HFFc6 (cell line): ENCODE measurements at regions not wholly inside any gene's neighbourhood (a gene's known extent, or its start where the extent isn't known, plus 50 kb on each side); places are given as distances from the start of the nearest gene placed in this dataset.

Source experiments
- DNase-seq: peaks from one replicate; pipeline ENCODE4 v3.0.0-alpha.2; 2018
- H3K27ac Mint-ChIP-seq: 2 replicates; pipeline ENCODE4 v1.8.0; 2020; ENCODE audit warnings: mild to moderate bottlenecking, mixed read lengths
- H3K27me3 Mint-ChIP-seq: 2 replicates; pipeline ENCODE4 v1.8.0; 2021; ENCODE audit warnings: mild to moderate bottlenecking, moderate library complexity, mixed read lengths; ENCODE audit not compliant: insufficient read depth
- H3K36me3 Mint-ChIP-seq: 2 replicates; pipeline ENCODE4 v1.8.0; 2021; ENCODE audit warnings: low read depth, mixed read lengths
- H3K4me1 Mint-ChIP-seq: 2 replicates; pipeline ENCODE4 v1.8.0; 2020; ENCODE audit warnings: low read depth, mixed read lengths
- H3K4me3 Mint-ChIP-seq: 2 replicates; pipeline ENCODE4 v1.8.0; 2020; ENCODE audit warnings: mild to moderate bottlenecking, moderate library complexity, mixed read lengths
- H3K9me3 Mint-ChIP-seq: 2 replicates; pipeline ENCODE4 v1.8.0; 2020; ENCODE audit warnings: mild to moderate bottlenecking, mixed read lengths
- TF ChIP-seq, protein P1 (sequence below): fragments of 200-600 bp; sonication (generic); IDR thresholded peaks from 2 replicates; pipeline ENCODE4 v1.5.0; 2021; ENCODE audit warnings: antibody characterized with exemption, mild to moderate bottlenecking

DNA sequence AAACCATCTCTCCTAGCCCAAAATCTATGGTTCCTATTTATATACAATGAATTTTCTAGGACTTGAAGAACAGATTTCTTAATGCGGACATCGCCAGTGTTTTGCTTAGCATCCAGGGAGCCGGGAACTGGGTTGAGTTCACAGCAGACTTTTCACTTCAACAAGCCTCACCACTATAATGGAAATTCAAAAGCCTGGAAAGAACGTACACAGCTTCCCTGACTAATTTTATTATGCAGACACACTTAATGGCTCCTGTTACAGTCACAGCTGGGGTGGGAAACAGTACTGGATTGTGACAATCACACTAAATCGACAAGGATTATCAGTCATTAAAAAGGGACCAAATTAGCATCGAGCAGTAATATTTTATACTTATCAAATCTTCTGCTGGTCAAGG, 129.2 kb upstream of the BNIP2 start:
- Mint-ChIP-seq H3K4me3 (no peak overlapping the region), H3K27ac (no peak overlapping the region)

DNA sequence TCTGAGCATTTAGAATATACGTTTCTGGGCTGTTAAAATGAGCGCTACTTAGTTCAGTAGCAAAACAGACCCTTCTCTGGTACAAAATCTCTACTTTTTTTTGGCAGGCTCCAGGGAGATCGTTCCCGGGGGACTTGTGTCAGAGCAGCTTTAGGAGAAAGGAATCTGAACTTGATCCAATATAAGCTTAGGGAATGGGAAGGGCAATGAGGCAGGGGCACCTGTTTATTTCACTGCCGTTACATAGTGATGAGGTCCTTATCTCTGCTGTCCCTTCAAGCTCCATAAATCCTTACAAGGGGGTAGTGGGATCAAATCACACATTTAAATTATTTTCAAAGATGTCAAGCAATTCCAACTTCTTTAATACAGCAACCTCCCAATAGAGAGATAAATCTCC, 128.7 kb upstream of the BNIP2 start:
- DNase-seq: no peak
- H3K4me1 Mint-ChIP-seq: no peaks in the 10 kb centered on the region
- no peak overlapping the region for H3K4me3 Mint-ChIP-seq
- TF ChIP-seq, protein P1, sequence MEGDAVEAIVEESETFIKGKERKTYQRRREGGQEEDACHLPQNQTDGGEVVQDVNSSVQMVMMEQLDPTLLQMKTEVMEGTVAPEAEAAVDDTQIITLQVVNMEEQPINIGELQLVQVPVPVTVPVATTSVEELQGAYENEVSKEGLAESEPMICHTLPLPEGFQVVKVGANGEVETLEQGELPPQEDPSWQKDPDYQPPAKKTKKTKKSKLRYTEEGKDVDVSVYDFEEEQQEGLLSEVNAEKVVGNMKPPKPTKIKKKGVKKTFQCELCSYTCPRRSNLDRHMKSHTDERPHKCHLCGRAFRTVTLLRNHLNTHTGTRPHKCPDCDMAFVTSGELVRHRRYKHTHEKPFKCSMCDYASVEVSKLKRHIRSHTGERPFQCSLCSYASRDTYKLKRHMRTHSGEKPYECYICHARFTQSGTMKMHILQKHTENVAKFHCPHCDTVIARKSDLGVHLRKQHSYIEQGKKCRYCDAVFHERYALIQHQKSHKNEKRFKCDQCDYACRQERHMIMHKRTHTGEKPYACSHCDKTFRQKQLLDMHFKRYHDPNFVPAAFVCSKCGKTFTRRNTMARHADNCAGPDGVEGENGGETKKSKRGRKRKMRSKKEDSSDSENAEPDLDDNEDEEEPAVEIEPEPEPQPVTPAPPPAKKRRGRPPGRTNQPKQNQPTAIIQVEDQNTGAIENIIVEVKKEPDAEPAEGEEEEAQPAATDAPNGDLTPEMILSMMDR: no peak
- no peaks in the 10 kb centered on the region for H3K36me3 Mint-ChIP-seq
- H3K9me3 Mint-ChIP-seq: no peaks in the 10 kb centered on the region; the same call in 1 of the 2 replicates
- peaks cover 1% of the 10 kb centered on the region for H3K27me3 Mint-ChIP-seq
- no peak overlapping the region for H3K27ac Mint-ChIP-seq

More for the DNA sequence above, 129.2 kb upstream of the BNIP2 start:
- TF ChIP-seq, protein P1: no peak
- Mint-ChIP-seq H3K9me3 (no peaks in the 10 kb centered on the region; the same call in 1 of the 2 replicates), H3K27me3 (peaks cover 1% of the 10 kb centered on the region; the same call in 1 of the 2 replicates), H3K36me3 (no peaks in the 10 kb centered on the region), H3K4me1 (no peaks in the 10 kb centered on the region)
- DNase-seq: no peak

DNA sequence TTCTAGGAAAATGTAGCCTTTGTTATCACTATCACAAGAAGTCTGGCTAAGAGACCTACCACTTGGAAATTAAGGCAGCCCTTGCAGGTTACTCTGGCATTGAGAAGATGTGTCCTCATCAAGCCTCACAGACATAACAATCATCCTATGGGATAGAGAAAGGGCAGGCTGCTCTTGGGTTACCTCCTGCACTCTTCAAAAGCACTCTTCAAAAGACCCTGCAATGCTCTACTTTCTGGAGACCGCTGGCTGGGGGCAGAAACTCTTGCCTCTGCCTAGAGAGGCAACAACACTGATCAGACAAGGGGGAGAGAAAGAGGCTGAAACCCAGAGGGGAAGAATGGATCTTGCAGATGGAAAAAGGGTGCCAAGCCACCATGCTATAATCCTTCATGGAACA, 127.9 kb upstream of the BNIP2 start:
- no peak for DNase-seq
- H3K36me3 Mint-ChIP-seq: no peaks in the 10 kb centered on the region
- no peaks in the 10 kb centered on the region for H3K4me1 Mint-ChIP-seq
- TF ChIP-seq, protein P1: no peak
- no peak overlapping the region for H3K27ac Mint-ChIP-seq
- H3K4me3 Mint-ChIP-seq: no peak overlapping the region
- H3K27me3 Mint-ChIP-seq: peaks cover 3% of the 10 kb centered on the region
- H3K9me3 Mint-ChIP-seq: no peaks in the 10 kb centered on the region; the same call in 1 of the 2 replicates

DNA sequence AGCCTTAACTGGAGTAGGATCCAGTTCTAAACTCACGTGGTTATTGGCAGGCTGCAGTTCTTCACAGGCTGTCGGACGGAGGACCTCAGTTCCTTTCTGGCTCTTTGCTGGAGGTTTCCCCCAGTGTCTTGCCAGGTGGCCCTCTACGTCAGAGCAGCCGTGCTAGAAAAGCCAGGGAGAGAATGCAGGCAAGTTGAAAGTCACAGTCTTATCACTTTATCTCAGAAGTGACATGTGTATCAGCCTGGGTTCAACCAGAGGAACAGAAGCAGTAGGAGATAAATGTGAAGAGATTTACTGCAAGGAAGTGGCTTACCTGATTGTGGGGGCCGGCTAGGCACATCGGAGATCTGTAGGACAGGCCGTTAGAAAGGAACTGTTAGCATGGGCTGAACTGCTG, 125.3 kb upstream of the BNIP2 start:
- Mint-ChIP-seq H3K4me1 (no peaks in the 10 kb centered on the region), H3K4me3 (no peak overlapping the region), H3K27me3 (peaks cover 3% of the 10 kb centered on the region), H3K27ac (no peak overlapping the region), H3K9me3 (no peaks in the 10 kb centered on the region), H3K36me3 (no peaks in the 10 kb centered on the region)
- DNase-seq: no peak
- TF ChIP-seq, protein P1: no peak

DNA sequence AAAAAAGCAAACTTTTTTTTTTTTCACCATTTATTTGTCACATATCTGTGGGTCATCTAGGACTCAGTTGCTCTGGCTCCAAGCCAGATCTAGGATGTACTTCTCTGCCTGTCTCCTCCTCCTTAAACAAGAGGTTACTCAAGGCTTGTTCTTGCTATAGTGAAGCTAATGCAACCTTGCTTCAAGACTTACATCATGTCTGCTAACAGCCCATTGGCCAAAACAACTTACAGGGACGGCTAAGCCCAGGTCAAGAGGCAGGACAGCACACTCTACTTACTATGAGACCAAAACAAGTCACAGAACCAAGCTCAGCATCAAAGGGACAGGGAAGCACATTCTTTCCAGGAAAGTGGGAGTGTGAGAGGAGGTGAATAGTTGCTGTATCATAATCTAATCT, 123.8 kb upstream of the BNIP2 start:
- no peak overlapping the region for H3K27ac Mint-ChIP-seq
- no peaks in the 10 kb centered on the region for H3K9me3 Mint-ChIP-seq
- H3K4me1 Mint-ChIP-seq: no peaks in the 10 kb centered on the region
- TF ChIP-seq, protein P1: no peak
- no peak overlapping the region for H3K4me3 Mint-ChIP-seq
- H3K27me3 Mint-ChIP-seq: peaks cover 3% of the 10 kb centered on the region
- no peaks in the 10 kb centered on the region for H3K36me3 Mint-ChIP-seq
- DNase-seq: no peak
